HCT116 (cell line): ENCODE measurements at regions not wholly inside any gene's neighbourhood (a gene's known extent, or its start where the extent isn't known, plus 50 kb on each side); places are given as distances from the start of the nearest gene placed in this dataset.

Experiments
- ATAC-seq: fragments of 200-7000 bp; cut with Tn5 transposase; 2 replicates; pipeline ENCODE4 v1.9.1; 2020; ENCODE audit warnings: mild to moderate bottlenecking, moderate library complexity
- BruUV-seq: library from RNA; stranded (reverse); fragments of 400-500 nt; replicated peaks from 2 replicates; lab custom pipeline; 2021; lab: Mats Ljungman, UMichigan
- CTCF ChIA-PET: fragments of 300-600 bp; sonication (Branson Sonifier 250); formaldehyde crosslinking; loops from one replicate; lab custom pipeline; 2021; ENCODE audit warnings: antibody characterized with exemption; lab: Charles Lee
- POLR2A ChIA-PET: fragments of 300-600, 350-600 bp; sonication (Branson Sonifier 250); formaldehyde crosslinking; loops from one replicate; lab custom pipeline; 2021; ENCODE audit warnings: antibody characterized with exemption; lab: Charles Lee
- RAD21 ChIA-PET, 2 experiments: fragments of 300-600 bp; sonication (Branson Sonifier 250); formaldehyde crosslinking; loops; one replicate each; lab custom pipeline; 2023; ENCODE audit warnings: low total read pairs in 2 of 2; ENCODE audit not compliant: uncharacterized antibody in 2 of 2, unreplicated experiment in 2 of 2, low non-redundant PET in 1 of 2; lab: Charles Lee
- DNase-seq: peaks from one replicate; pipeline ENCODE4 v3.0.0-alpha.2; 2010; ENCODE audit warnings: low read depth, low spot score
- H2AFZ ChIP-seq: fragments of 200-600 bp; shearing (Covaris generic), sonication (generic); 2 replicates; pipeline ENCODE4 v1.6.1; 2017; ENCODE audit warnings: low read depth, mixed run types, mixed read lengths, antibody characterized with exemption, low read length; ENCODE audit not compliant: poor library complexity, severe bottlenecking
- H3K27ac ChIP-seq: 2 replicates; pipeline ENCODE4 v1.5.1; 2012; ENCODE audit warnings: low read depth, low read length
- H3K27me3 ChIP-seq: fragments of 200-600 bp; sonication (generic); 2 replicates; pipeline ENCODE4 v1.6.1; 2016; ENCODE audit warnings: mixed run types, low read length, mixed read lengths; ENCODE audit not compliant: insufficient read depth
- H3K36me3 ChIP-seq, 2 experiments: fragments of 200-500 bp in 1 of 2; fragments of 200-600 bp in 1 of 2; sonication (Bioruptor generic) in 1 of 2; sonication (generic) in 1 of 2; 2 replicates each; pipeline versions ENCODE4 v1.5.1 to v1.6.1; 2014 to 2016; ENCODE audit warnings: low read length in 2 of 2, inconsistent platforms in 1 of 2, mixed read lengths in 1 of 2, mixed run types in 1 of 2; ENCODE audit not compliant: insufficient read depth in 2 of 2, control insufficient read depth in 1 of 2
- H3K4me1 ChIP-seq, 2 experiments: fragments of 200-600 bp in 1 of 2; sonication (generic) in 1 of 2; 2 replicates each; pipeline versions ENCODE4 v1.5.1 to v1.6.1; 2012 to 2017; ENCODE audit warnings: low read length in 2 of 2, inconsistent platforms in 1 of 2, mild to moderate bottlenecking in 1 of 2, mixed read lengths in 1 of 2, mixed run types in 1 of 2, moderate library complexity in 1 of 2; ENCODE audit not compliant: insufficient read depth in 2 of 2, control insufficient read depth in 1 of 2
- H3K4me2 ChIP-seq: fragments of 200-600 bp; sonication (generic); 2 replicates; pipeline ENCODE4 v1.6.1; 2017; ENCODE audit warnings: mixed run types, low read length, mixed read lengths
- H3K4me3 ChIP-seq, 2 experiments: fragments of 200-600 bp in 1 of 2; sonication (generic) in 1 of 2; replicated peaks in 1 of 2; 2 replicates each; pipeline ENCODE4 v1.5.1; 2011 to 2016; ENCODE audit warnings: low read length in 2 of 2, control low read depth in 1 of 2, low read depth in 1 of 2, mild to moderate bottlenecking in 1 of 2, mixed read lengths in 1 of 2, mixed run types in 1 of 2
- H3K79me2 ChIP-seq: fragments of 200-600 bp; sonication (generic); 2 replicates; pipeline ENCODE4 v1.6.1; 2017; ENCODE audit warnings: mild to moderate bottlenecking, mixed run types, low read length, moderate library complexity, mixed read lengths; ENCODE audit not compliant: insufficient read depth
- H3K9ac ChIP-seq: fragments of 200-600 bp; sonication (generic); 2 replicates; pipeline ENCODE4 v1.6.1; 2016; ENCODE audit warnings: low read length, mixed read lengths
- H3K9me2 ChIP-seq: fragments of 200-600 bp; sonication (generic), shearing (Covaris generic); 2 replicates; pipeline ENCODE4 v1.6.1; 2017; ENCODE audit warnings: mixed run types, mild to moderate bottlenecking, moderate library complexity; ENCODE audit not compliant: insufficient read depth
- H3K9me3 ChIP-seq, 2 experiments: fragments of 200-500 bp in 1 of 2; fragments of 200-600 bp in 1 of 2; sonication (Bioruptor generic) in 1 of 2; sonication (generic) in 1 of 2; 2 replicates each; pipeline ENCODE4 v1.6.1; 2014 to 2017; ENCODE audit warnings: low read length in 2 of 2, mixed read lengths in 2 of 2, inconsistent platforms in 1 of 2, low read depth in 1 of 2, mild to moderate bottlenecking in 1 of 2, mixed run types in 1 of 2, moderate library complexity in 1 of 2; ENCODE audit not compliant: control insufficient read depth in 1 of 2, insufficient read depth in 1 of 2
- H4K20me1 ChIP-seq: fragments of 200-600 bp; sonication (generic), shearing (Covaris generic); 2 replicates; pipeline ENCODE4 v1.6.1; 2017; ENCODE audit warnings: mixed run types, mild to moderate bottlenecking, moderate library complexity; ENCODE audit not compliant: insufficient read depth
- CEBPB ChIP-seq: IDR thresholded peaks from 2 replicates; pipeline ENCODE4 v1.6.1; 2012; ENCODE audit warnings: low read depth
- CTCF ChIP-seq, 3 experiments: fragments of 200-600 bp in 1 of 3; sonication (generic) in 1 of 3; IDR thresholded peaks in 2 of 3; conservative IDR thresholded peaks in 1 of 3; 2 replicates each; pipeline ENCODE4 v1.5.1; 2012 to 2017; ENCODE audit warnings: low read depth in 2 of 3, low read length in 2 of 3, antibody characterized with exemption in 1 of 3, borderline replicate concordance in 1 of 3, control low read depth in 1 of 3, mild to moderate bottlenecking in 1 of 3, mixed read lengths in 1 of 3, mixed run types in 1 of 3, moderate library complexity in 1 of 3; ENCODE audit not compliant: insufficient read depth in 1 of 3
- EZH2 ChIP-seq: fragments of 200-600 bp; sonication (generic); IDR thresholded peaks from 2 replicates; pipeline ENCODE4 v1.6.1; 2017; ENCODE audit warnings: antibody characterized with exemption, mixed run types
- FOSL1 ChIP-seq: IDR thresholded peaks from 2 replicates; pipeline ENCODE4 v1.6.1; 2012; ENCODE audit warnings: low read depth
- JUND ChIP-seq: IDR thresholded peaks from 2 replicates; pipeline ENCODE4 v1.6.1; 2012
- POLR2A ChIP-seq: IDR thresholded peaks from 2 replicates; pipeline ENCODE4 v1.7.0; 2011; ENCODE audit warnings: borderline replicate concordance; ENCODE audit not compliant: insufficient read depth, insufficient read length; ENCODE audit errors: extremely low read depth
- POLR2AphosphoS5 ChIP-seq: IDR thresholded peaks from 2 replicates; pipeline ENCODE4 v1.6.1; 2011; ENCODE audit warnings: mild to moderate bottlenecking, low read depth, low read length, moderate library complexity
- SIN3A ChIP-seq: IDR thresholded peaks from 2 replicates; pipeline ENCODE4 v1.6.1; 2012; ENCODE audit warnings: low read depth
- SP1 ChIP-seq: IDR thresholded peaks from 2 replicates; pipeline ENCODE4 v1.6.1; 2012; ENCODE audit warnings: low read depth
- SRF ChIP-seq: IDR thresholded peaks from 2 replicates; pipeline ENCODE4 v1.6.1; 2012; ENCODE audit warnings: low read depth
- ZNF274 ChIP-seq: fragments of 200-500 bp; sonication (Bioruptor generic); IDR thresholded peaks from 2 replicates; pipeline ENCODE4 v1.6.1; 2014; ENCODE audit warnings: mild to moderate bottlenecking, low read depth, low read length, inconsistent platforms
- intact Hi-C: fragments of 100-400 bp; cut with micrococcal nuclease; formaldehyde crosslinking; loops from 2 replicates; pipeline ENCODE4 v1.10.0; 2022
- TF ChIP-seq, protein P1 (sequence below): IDR thresholded peaks from 2 replicates; pipeline ENCODE4 v1.6.1; 2011; ENCODE audit warnings: mild to moderate bottlenecking, low read length, moderate library complexity; ENCODE audit not compliant: insufficient replicate concordance; ENCODE audit errors: extremely low read depth
- TF ChIP-seq, protein P2 (sequence below): IDR thresholded peaks from 2 replicates; pipeline ENCODE4 v1.6.1; 2012

DNA sequence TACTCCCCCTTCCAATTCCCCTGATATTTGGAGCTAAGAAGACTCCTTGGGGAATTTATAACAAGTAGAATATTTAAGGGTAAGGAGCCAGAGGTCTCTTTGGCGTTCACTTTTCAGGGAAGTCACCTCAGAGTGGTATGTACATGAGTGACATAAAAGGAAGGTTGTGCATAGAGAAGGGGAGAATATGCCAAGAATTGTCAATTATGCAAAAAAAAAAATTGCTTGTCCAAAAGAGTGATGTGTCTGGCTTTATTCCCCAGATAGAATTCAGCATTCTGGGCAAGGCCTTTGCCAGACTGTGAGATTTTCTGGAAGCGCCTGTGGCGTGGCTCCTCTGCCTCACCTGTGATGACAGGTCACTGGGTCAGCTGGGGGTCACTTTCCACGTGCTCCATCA lies 170.2 kb downstream of the MIAT start:
- H3K27me3 ChIP-seq, result peaks cover 21% of the 10 kb centered on the region
- no peaks in the 10 kb centered on the region for H3K4me1 ChIP-seq
- BruUV-seq, result no TSS peak
- no peak overlapping the region for H3K4me2 ChIP-seq
- H4K20me1 ChIP-seq, result no peaks in the 10 kb centered on the region
- no peak overlapping the region for H3K9ac ChIP-seq
- H3K36me3 ChIP-seq, result no peaks in the 10 kb centered on the region
- intact Hi-C loops, result no loop called here
- H3K27ac ChIP-seq, result no peak overlapping the region
- H3K9me2 ChIP-seq, result no peaks in the 10 kb centered on the region
- H2AFZ ChIP-seq, result no peak overlapping the region
- ATAC-seq, result no peak
- no peaks in the 10 kb centered on the region for H3K79me2 ChIP-seq
- no peak for TF ChIP-seq SP1
- TF ChIP-seq, protein P1, sequence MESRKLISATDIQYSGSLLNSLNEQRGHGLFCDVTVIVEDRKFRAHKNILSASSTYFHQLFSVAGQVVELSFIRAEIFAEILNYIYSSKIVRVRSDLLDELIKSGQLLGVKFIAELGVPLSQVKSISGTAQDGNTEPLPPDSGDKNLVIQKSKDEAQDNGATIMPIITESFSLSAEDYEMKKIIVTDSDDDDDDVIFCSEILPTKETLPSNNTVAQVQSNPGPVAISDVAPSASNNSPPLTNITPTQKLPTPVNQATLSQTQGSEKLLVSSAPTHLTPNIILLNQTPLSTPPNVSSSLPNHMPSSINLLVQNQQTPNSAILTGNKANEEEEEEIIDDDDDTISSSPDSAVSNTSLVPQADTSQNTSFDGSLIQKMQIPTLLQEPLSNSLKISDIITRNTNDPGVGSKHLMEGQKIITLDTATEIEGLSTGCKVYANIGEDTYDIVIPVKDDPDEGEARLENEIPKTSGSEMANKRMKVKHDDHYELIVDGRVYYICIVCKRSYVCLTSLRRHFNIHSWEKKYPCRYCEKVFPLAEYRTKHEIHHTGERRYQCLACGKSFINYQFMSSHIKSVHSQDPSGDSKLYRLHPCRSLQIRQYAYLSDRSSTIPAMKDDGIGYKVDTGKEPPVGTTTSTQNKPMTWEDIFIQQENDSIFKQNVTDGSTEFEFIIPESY, result no peak
- TF ChIP-seq POLR2A, result no peak
- TF ChIP-seq ZNF274, result no peak
- TF ChIP-seq POLR2AphosphoS5, result no peak
- H3K4me3 ChIP-seq, result no peak overlapping the region
- DNase-seq, result no peak
- CTCF ChIA-PET, result no interaction called here
- POLR2A ChIA-PET, result no interaction called here
- no peaks in the 10 kb centered on the region for H3K9me3 ChIP-seq
- RAD21 ChIA-PET, result no interaction called here

DNA sequence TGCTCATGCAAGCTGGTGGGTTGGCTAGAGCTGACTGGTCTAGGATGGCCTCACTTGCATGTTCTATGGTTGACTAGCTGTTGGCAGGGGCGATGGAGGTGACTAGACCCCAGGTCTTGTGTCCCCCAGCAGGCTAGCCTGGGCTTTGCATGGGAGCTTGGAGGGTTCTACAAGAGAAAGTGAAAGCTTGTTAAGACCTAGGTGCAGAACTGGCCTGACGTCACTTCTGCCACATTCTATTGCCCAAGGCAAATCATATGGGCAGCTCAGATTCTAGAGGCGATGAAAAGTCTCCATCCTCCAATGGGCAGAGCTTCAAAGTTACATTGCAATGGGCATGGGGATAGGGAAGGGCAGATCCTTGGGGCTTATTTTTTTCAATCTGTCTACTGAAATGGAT lies 170.9 kb downstream of the MIAT start:
- H3K36me3 ChIP-seq, result no peaks in the 10 kb centered on the region
- ChIA-PET POLR2A (no interaction called here), RAD21 (no interaction called here), CTCF (no interaction called here)
- intact Hi-C loops, result no loop called here
- no peaks in the 10 kb centered on the region for H4K20me1 ChIP-seq
- H3K4me3 ChIP-seq, result no peak overlapping the region
- peaks cover 15% of the 10 kb centered on the region for H3K27me3 ChIP-seq
- no peak overlapping the region for H3K27ac ChIP-seq
- DNase-seq, result no peak
- no peak overlapping the region for H2AFZ ChIP-seq
- ATAC-seq, result no peak
- no peaks in the 10 kb centered on the region for H3K79me2 ChIP-seq
- H3K4me1 ChIP-seq, result no peaks in the 10 kb centered on the region
- H3K9ac ChIP-seq, result no peak overlapping the region
- BruUV-seq, result no TSS peak
- H3K9me3 ChIP-seq, result no peaks in the 10 kb centered on the region
- no peaks in the 10 kb centered on the region for H3K9me2 ChIP-seq
- H3K4me2 ChIP-seq, result no peak overlapping the region
- TF ChIP-seq SIN3A, result no peak
- no peak for TF ChIP-seq JUND
- TF ChIP-seq, protein P2, sequence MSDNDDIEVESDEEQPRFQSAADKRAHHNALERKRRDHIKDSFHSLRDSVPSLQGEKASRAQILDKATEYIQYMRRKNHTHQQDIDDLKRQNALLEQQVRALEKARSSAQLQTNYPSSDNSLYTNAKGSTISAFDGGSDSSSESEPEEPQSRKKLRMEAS, result no peak
- TF ChIP-seq, protein P1, result no peak
- no peak for TF ChIP-seq FOSL1
- no peak for TF ChIP-seq CEBPB
- no peak for TF ChIP-seq CTCF (IDR thresholded peaks at IDR 0.05 in 2 of 3, conservative IDR thresholded peaks at IDR 0.05 in 1 of 3; ENCODE audit: borderline replicate concordance in 1 of 3, insufficient read depth in 1 of 3, low read depth in 2 of 3, low read length in 2 of 3)
- TF ChIP-seq POLR2AphosphoS5, result no peak
- TF ChIP-seq SRF, result no peak
- no peak for TF ChIP-seq SP1
- TF ChIP-seq EZH2, result no peak
